SK-N-SH treated with all-trans-retinoic acid at 6 μM for 48 hours (cell line): ENCODE measurements at regions not wholly inside any gene's neighbourhood (a gene's known extent, or its start where the extent isn't known, plus 50 kb on each side); places are given as distances from the start of the nearest gene placed in this dataset.
"Not testable (repeated sequence)": the region's sequence is repeated elsewhere in the genome, so short reads cannot be mapped to it uniquely, and the experiment has no call there.

Experiments used
- ARNTL ChIP-seq: fragments of 450-650 bp; formaldehyde crosslinking; IDR thresholded peaks from 2 replicates; pipeline ENCODE4 v1.5.0; 2020; ENCODE audit warnings: low read depth, mild to moderate bottlenecking, moderate library complexity, borderline replicate concordance
- CREB5 ChIP-seq: fragments of 250-450 bp; sonication (Bioruptor Pico); IDR thresholded peaks from 2 replicates; pipeline ENCODE4 v1.5.1; 2020; ENCODE audit warnings: low read depth, mild to moderate bottlenecking, moderate library complexity
- CSDC2 ChIP-seq: fragments of 250-450 bp; sonication (Bioruptor Pico); IDR thresholded peaks from 2 replicates; pipeline ENCODE4 v1.5.0; 2020; ENCODE audit warnings: mild to moderate bottlenecking, moderate library complexity
- CSRNP3 ChIP-seq: fragments of 250-450 bp; sonication (Bioruptor Pico); IDR thresholded peaks from 2 replicates; pipeline ENCODE4 v1.5.1; 2021; ENCODE audit warnings: mild to moderate bottlenecking, moderate library complexity
- ISL1 ChIP-seq: fragments of 250-450 bp; sonication (Bioruptor Pico); IDR thresholded peaks from 2 replicates; pipeline ENCODE4 v2.1.2; 2022; ENCODE audit warnings: mild to moderate bottlenecking, moderate library complexity
- ZC3H10 ChIP-seq: fragments of 250-450 bp; sonication (Bioruptor Pico); IDR thresholded peaks from 2 replicates; pipeline ENCODE4 v1.5.1; 2021; ENCODE audit warnings: mild to moderate bottlenecking, moderate library complexity

- TF ChIP-seq CSDC2; CREB5; CSRNP3 (CRISPR knock-in tag); ZC3H10 (CRISPR knock-in tag); ARNTL; ISL1: not testable (repeated sequence)
Measured at GRCh38 chr15:20762422-20762821, 103.7 kb downstream of the POTEB2 start.
